ENCODE measurements at regions not wholly inside any gene's neighbourhood (a gene's known extent, or its start where the extent isn't known, plus 50 kb on each side); places are given as distances from the start of the nearest gene placed in this dataset.

- no peak for DNase-seq (ENCODE audit: low spot score)
Observed at GRCh38 chr2:118190474-118190873, 102.2 kb downstream of the INSIG2 start.

GRCh38 chr2:118186858-118187254 lies 98.6 kb downstream of the INSIG2 start:
- DNase-seq (ENCODE audit: low spot score), result no peak

GRCh38 chr2:118186110-118186857 lies 98.0 kb downstream of the INSIG2 start:
- peak; percentile 93 for DNase-seq (ENCODE audit: low spot score)

GRCh38 chr2:118185210-118186109 lies 97.2 kb downstream of the INSIG2 start:
- DNase-seq (ENCODE audit: low spot score), result peak; percentile 68

- no peak for DNase-seq (ENCODE audit: low spot score)
Observed at GRCh38 chr2:118183381-118183780, 95.1 kb downstream of the INSIG2 start.

- no peak for DNase-seq (ENCODE audit: low spot score)
Observed at GRCh38 chr2:118179445-118179844, 91.2 kb downstream of the INSIG2 start.

GRCh38 chr2:118177884-118178283 lies 89.6 kb downstream of the INSIG2 start:
- no peak for DNase-seq (ENCODE audit: low spot score)

GRCh38 chr2:118177318-118177717 lies 89.0 kb downstream of the INSIG2 start:
- DNase-seq (ENCODE audit: low spot score), result no peak

- no peak for DNase-seq (ENCODE audit: low spot score)
Observed at GRCh38 chr2:118176601-118177000, 88.3 kb downstream of the INSIG2 start.

- DNase-seq (ENCODE audit: low spot score), result no peak
Observed at GRCh38 chr2:118171546-118171945, 83.3 kb downstream of the INSIG2 start.

- no peak for DNase-seq (ENCODE audit: low spot score)
Observed at GRCh38 chr2:118169359-118170005, 81.2 kb downstream of the INSIG2 start.

GRCh38 chr2:118168615-118169014 lies 80.3 kb downstream of the INSIG2 start:
- DNase-seq (ENCODE audit: low spot score), result no peak

GRCh38 chr2:118167026-118167425 lies 78.8 kb downstream of the INSIG2 start:
- no peak for DNase-seq (ENCODE audit: low spot score)

GRCh38 chr2:118166242-118166641 lies 78.0 kb downstream of the INSIG2 start:
- DNase-seq (ENCODE audit: low spot score), result no peak

- DNase-seq (ENCODE audit: low spot score), result no peak
Observed at GRCh38 chr2:118165595-118165994, 77.3 kb downstream of the INSIG2 start.

All from iPS-NIHi11 (cell line).